Stimulated activated effector memory CD8-positive, alpha-beta T cell treated with anti-CD3 and anti-CD28 coated beads, Interleukin-12 subunit alpha, Interleukin-12 subunit beta, amount 100 ng/mL, for 72 hours (primary cell): ENCODE measurements at regions not wholly inside any gene's neighbourhood (a gene's known extent, or its start where the extent isn't known, plus 50 kb on each side); places are given as distances from the start of the nearest gene placed in this dataset.

Source experiments
- ATAC-seq: fragments of 150-1000 bp; cut with Tn5 transposase; 2 replicates; pipeline ENCODE4 v1.10.0; 2021
- DNase-seq, 2 donors: peaks; one replicate each; pipeline ENCODE4 v3.0.0; 2021 to 2022; ENCODE audit warnings: low spot score in 2 of 2
- H3K27ac Mint-ChIP-seq: one replicate; pipeline ENCODE4 v1.8.0; 2022; ENCODE audit warnings: mild to moderate bottlenecking, mixed read lengths
- H3K36me3 Mint-ChIP-seq: one replicate; pipeline ENCODE4 v1.8.0; 2022; ENCODE audit warnings: mild to moderate bottlenecking, mixed read lengths
- H3K4me1 Mint-ChIP-seq: one replicate; pipeline ENCODE4 v1.8.0; 2022; ENCODE audit warnings: mixed read lengths
- H3K4me3 Mint-ChIP-seq: one replicate; pipeline ENCODE4 v1.8.0; 2022; ENCODE audit warnings: mild to moderate bottlenecking, mixed read lengths
- H3K9me3 Mint-ChIP-seq: one replicate; pipeline ENCODE4 v1.8.0; 2022; ENCODE audit warnings: mixed read lengths

GRCh38 chr4:83889802-83890201 lies 353.9 kb downstream of the GPAT3 start:
- no peak overlapping the region for H3K27ac Mint-ChIP-seq
- no peaks in the 10 kb centered on the region for H3K4me1 Mint-ChIP-seq
- DNase-seq (no peak), ATAC-seq (no peak)
- no peaks in the 10 kb centered on the region for H3K36me3 Mint-ChIP-seq
- H3K9me3 Mint-ChIP-seq, result peaks cover 2% of the 10 kb centered on the region
- H3K4me3 Mint-ChIP-seq, result no peak overlapping the region

- no peak for ATAC-seq
- Mint-ChIP-seq H3K9me3 (peaks cover 2% of the 10 kb centered on the region), H3K27ac (no peak overlapping the region), H3K36me3 (no peaks in the 10 kb centered on the region), H3K4me1 (no peaks in the 10 kb centered on the region), H3K4me3 (no peak overlapping the region)
- DNase-seq, result no peak
Measured at GRCh38 chr4:83885256-83886182, 349.6 kb downstream of the GPAT3 start.

- Mint-ChIP-seq H3K9me3 (no peaks in the 10 kb centered on the region), H3K27ac (no peak overlapping the region), H3K4me3 (no peak overlapping the region), H3K4me1 (no peaks in the 10 kb centered on the region), H3K36me3 (no peaks in the 10 kb centered on the region)
- no peak for DNase-seq
- no peak for ATAC-seq
Measured at GRCh38 chr4:83876047-83876446, 340.1 kb downstream of the GPAT3 start.

GRCh38 chr4:83875437-83875836 lies 339.5 kb downstream of the GPAT3 start:
- Mint-ChIP-seq H3K4me3 (no peak overlapping the region), H3K27ac (no peak overlapping the region), H3K9me3 (no peaks in the 10 kb centered on the region), H3K36me3 (no peaks in the 10 kb centered on the region), H3K4me1 (no peaks in the 10 kb centered on the region)
- ATAC-seq (no peak), DNase-seq (no peak)

DNA sequence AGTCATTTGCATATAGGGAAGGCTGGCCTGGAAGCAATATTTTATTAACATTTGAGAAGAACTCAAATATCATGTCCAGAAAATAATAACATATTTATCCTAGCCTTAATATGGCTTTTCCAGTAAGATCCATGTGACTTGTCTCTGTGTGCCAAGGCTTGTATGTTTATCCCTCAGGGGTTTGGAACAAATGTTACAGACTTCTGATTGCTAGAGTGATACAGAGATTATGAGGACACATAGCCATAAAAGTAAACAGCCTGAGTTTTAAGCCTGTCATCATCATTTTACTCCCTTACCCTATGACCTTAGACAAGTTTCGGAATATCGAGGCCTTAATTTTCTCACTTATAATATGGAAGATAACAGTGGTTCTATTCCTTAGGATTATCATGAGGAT lies 338.1 kb downstream of the GPAT3 start:
- H3K36me3 Mint-ChIP-seq, result no peaks in the 10 kb centered on the region
- no peaks in the 10 kb centered on the region for H3K4me1 Mint-ChIP-seq
- H3K9me3 Mint-ChIP-seq, result no peaks in the 10 kb centered on the region
- ATAC-seq, result no peak
- no peak overlapping the region for H3K27ac Mint-ChIP-seq
- DNase-seq, result no peak
- H3K4me3 Mint-ChIP-seq, result no peak overlapping the region

DNA sequence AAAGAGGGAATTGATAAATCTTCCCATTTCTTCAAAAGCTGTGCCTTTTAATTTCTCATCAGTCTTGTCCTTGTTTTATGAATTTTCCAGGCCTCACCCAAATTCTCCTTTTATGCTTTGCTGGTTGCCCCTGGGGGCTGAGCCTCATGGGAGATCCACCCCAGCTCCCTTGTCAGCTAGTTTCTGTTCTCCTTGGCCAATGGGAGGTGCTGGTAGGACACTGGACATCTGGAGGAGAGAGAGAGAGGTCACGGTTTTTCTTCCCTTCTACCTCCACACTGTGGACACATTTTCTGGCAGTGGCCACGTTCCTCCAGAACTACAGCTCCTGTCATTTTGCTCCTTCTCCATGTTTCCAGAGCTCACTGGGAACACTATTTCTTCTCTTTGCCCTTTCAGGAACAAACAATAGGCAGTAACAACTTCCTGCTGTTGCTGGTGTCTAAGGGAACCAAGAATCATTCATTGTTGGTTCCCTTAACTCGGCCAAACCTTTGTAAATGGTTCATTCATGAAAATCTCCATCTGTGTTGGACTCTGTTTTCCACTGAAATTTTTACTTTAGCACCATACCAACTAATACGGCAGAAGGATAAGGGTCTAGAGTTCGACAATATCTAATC lies 334.5 kb downstream of the GPAT3 start:
- no peaks in the 10 kb centered on the region for H3K4me1 Mint-ChIP-seq
- no peak overlapping the region for H3K4me3 Mint-ChIP-seq
- H3K9me3 Mint-ChIP-seq, result no peaks in the 10 kb centered on the region
- no peak overlapping the region for H3K27ac Mint-ChIP-seq
- no peaks in the 10 kb centered on the region for H3K36me3 Mint-ChIP-seq
- no peak for DNase-seq
- no peak for ATAC-seq

DNA sequence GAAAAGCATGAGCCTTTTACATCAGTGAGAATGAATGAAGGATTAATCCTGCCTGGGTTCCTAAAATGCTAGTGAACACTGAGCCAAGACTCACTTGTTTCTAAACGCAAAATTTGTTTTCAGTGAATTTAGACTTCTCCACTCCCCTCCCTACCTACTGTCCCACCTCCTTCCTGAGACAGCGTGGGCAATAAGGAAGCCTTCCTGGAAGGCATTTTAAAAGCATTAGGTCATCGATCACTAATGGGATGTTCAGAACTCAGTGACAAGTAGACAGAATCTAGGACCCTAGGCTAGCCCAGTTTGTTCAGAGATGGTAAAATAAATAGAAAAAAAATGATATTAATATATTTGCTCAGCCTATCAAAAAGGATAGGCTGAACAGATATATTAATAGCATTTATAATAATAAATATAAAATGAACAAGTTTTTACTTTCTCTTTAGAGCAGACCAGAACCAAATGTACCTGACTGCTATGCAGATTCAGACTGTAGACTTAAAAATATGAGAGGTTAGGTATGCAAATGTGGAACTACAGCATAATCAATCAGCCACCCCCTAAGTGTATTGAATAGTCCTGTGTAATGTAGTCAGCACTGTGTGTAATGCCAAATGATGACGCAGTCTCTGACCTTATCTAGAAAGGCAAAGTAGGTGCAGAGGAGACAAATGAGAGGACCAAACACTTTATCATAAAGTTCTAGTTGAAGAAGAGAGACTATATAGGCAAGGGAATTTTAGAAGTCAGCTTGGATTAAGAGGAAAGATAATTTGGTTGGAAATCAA lies 331.1 kb downstream of the GPAT3 start:
- Mint-ChIP-seq H3K4me1 (no peaks in the 10 kb centered on the region), H3K36me3 (no peaks in the 10 kb centered on the region), H3K4me3 (no peak overlapping the region), H3K27ac (no peak overlapping the region), H3K9me3 (no peaks in the 10 kb centered on the region)
- DNase-seq (no peak), ATAC-seq (no peak)

DNA sequence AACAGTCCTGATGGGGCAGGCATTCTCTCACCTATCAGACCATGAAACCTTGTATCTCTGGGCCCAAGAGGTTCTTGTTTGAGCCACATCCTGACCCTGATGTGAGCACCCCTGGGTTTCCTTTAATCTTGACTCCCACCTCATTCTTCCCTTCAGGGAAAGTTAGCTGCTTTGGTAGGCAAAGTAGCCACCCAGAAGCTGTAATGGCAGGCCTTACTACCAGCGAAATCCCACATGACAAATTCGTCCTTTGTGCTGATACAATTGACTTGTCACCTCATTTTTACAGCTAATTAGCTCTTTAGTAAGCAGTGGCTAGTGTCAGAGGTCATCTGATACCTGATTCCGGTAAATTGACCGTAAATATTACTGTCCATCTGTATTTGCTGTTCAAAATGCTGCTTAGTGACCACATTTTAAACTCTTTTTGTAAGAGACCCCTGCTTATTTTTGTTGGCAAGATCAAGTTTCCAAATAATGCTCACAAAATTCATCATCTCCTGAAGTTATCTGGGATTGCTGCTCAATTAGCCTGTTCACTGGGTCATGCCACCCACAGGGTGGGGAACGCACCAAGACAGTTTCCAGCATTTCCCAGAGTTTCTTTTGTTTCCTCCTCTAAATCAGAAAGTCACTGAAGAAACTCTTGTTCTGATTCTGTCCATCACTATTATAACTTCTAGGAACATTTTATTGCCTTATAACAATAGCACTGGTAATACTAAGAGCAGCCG lies 329.7 kb downstream of the GPAT3 start:
- DNase-seq, result no peak
- no peaks in the 10 kb centered on the region for H3K9me3 Mint-ChIP-seq
- ATAC-seq, result no peak
- H3K4me1 Mint-ChIP-seq, result no peaks in the 10 kb centered on the region
- H3K4me3 Mint-ChIP-seq, result no peak overlapping the region
- H3K27ac Mint-ChIP-seq, result no peak overlapping the region
- no peaks in the 10 kb centered on the region for H3K36me3 Mint-ChIP-seq

DNA sequence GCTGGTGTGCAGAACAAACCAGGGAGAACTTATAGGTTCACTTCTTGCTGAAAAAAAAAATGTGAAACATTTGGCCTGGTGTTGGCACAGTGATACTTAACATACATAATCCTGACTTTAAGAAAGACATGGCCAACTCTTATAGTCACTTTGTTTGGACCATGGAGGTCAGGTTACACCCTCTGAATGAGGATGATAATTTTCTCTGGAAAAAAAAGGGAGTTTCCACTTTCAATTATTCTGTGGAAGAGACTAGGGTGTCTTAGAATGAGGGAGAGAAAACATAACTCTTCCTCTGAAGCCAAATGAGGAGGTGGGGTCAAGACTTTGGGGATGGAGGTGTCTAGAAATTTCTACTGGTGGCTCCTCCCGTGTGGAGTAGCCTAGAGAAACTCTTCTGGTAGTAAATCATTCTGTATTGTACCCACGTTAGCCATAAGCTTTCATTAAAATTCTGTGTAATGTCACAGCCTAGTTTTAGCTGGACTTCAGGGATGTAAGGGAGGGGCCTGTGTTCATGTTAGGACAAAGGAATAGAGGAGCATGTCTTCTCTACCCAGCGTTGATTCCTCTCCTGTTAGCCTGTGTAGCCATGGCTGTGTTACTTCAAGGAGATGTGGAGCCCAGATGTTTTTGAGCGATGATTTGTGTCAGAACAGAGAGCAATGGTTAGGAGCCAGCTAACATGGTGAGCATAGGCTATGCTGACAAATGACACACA lies 328.3 kb downstream of the GPAT3 start:
- no peak for ATAC-seq
- Mint-ChIP-seq H3K4me1 (no peaks in the 10 kb centered on the region), H3K4me3 (no peak overlapping the region), H3K9me3 (no peaks in the 10 kb centered on the region), H3K27ac (no peak overlapping the region), H3K36me3 (no peaks in the 10 kb centered on the region)
- DNase-seq, result no peak

- Mint-ChIP-seq H3K27ac (no peak overlapping the region), H3K4me3 (no peak overlapping the region), H3K36me3 (no peaks in the 10 kb centered on the region), H3K9me3 (no peaks in the 10 kb centered on the region), H3K4me1 (no peaks in the 10 kb centered on the region)
- no peak for ATAC-seq
- no peak for DNase-seq
Measured at GRCh38 chr4:83862471-83862870, 326.6 kb downstream of the GPAT3 start.

GRCh38 chr4:83860200-83860599 lies 324.3 kb downstream of the GPAT3 start:
- no peak overlapping the region for H3K27ac Mint-ChIP-seq
- H3K36me3 Mint-ChIP-seq, result no peaks in the 10 kb centered on the region
- ATAC-seq (no peak), DNase-seq (no peak)
- no peak overlapping the region for H3K4me3 Mint-ChIP-seq
- H3K4me1 Mint-ChIP-seq, result no peaks in the 10 kb centered on the region
- H3K9me3 Mint-ChIP-seq, result no peaks in the 10 kb centered on the region

- Mint-ChIP-seq H3K4me1 (no peaks in the 10 kb centered on the region), H3K27ac (peak overlapping the region; percentile 29), H3K9me3 (no peaks in the 10 kb centered on the region), H3K4me3 (no peak overlapping the region), H3K36me3 (no peaks in the 10 kb centered on the region)
- DNase-seq (no peak), ATAC-seq (no peak)
Measured at GRCh38 chr4:83858131-83858530, 322.2 kb downstream of the GPAT3 start.

DNA sequence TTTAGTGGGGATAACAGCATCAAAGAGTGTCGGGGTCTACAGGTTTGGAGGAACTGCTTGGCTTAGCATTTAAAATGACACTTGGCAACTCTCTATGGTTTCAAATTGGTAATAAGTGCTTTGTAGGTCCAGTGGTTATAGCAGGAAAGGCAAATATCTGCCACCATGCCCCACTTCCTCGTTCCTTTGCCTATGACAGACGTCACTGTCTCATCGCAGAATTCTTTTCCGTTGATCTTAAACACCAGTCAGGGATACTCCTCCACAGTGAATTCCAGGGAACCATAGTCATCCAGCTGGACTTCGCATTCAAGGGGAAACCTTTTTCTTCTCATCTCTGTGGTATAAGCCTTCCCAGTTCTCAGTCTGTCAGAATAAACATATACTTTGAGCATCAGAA lies 319.1 kb downstream of the GPAT3 start:
- Mint-ChIP-seq H3K9me3 (no peaks in the 10 kb centered on the region), H3K4me1 (no peaks in the 10 kb centered on the region), H3K36me3 (no peaks in the 10 kb centered on the region), H3K27ac (no peak overlapping the region), H3K4me3 (no peak overlapping the region)
- DNase-seq, result no peak
- ATAC-seq, result no peak

GRCh38 chr4:83852085-83852451 lies 316.2 kb downstream of the GPAT3 start:
- H3K27ac Mint-ChIP-seq, result no peak overlapping the region
- H3K36me3 Mint-ChIP-seq, result no peaks in the 10 kb centered on the region
- ATAC-seq (no peak), DNase-seq (no peak)
- no peaks in the 10 kb centered on the region for H3K4me1 Mint-ChIP-seq
- H3K9me3 Mint-ChIP-seq, result no peaks in the 10 kb centered on the region
- no peak overlapping the region for H3K4me3 Mint-ChIP-seq
